OCI-LY1 (cell line): ENCODE measurements at regions not wholly inside any gene's neighbourhood (a gene's known extent, or its start where the extent isn't known, plus 50 kb on each side); places are given as distances from the start of the nearest gene placed in this dataset.

Source experiments
- H2AFZ ChIP-seq: fragments of 200-600 bp; sonication (generic), shearing (Covaris generic); 2 replicates; pipeline ENCODE4 v1.6.0; 2014; ENCODE audit warnings: antibody characterized with exemption, mild to moderate bottlenecking, low read length
- H3F3A ChIP-seq: fragments of 200-600 bp; sonication (generic), shearing (Covaris generic); 2 replicates; pipeline ENCODE4 v1.6.0; 2014; ENCODE audit warnings: mild to moderate bottlenecking, antibody characterized with exemption, low read length, moderate library complexity; ENCODE audit not compliant: insufficient read depth
- H3K27ac ChIP-seq: fragments of 200-600 bp; sonication (generic); 2 replicates; pipeline ENCODE4 v1.5.1; 2014; ENCODE audit warnings: low read length, mixed run types, mild to moderate bottlenecking, low read depth; ENCODE audit not compliant: poor library complexity, severe bottlenecking
- H3K27me3 ChIP-seq: fragments of 200-600 bp; sonication (generic); 2 replicates; pipeline ENCODE4 v1.6.0; 2014; ENCODE audit warnings: antibody characterized with exemption, mild to moderate bottlenecking, low read length, moderate library complexity; ENCODE audit not compliant: insufficient read depth
- H3K36me3 ChIP-seq: fragments of 200-600 bp; sonication (generic); 2 replicates; pipeline ENCODE4 v1.6.1; 2014; ENCODE audit warnings: mild to moderate bottlenecking, antibody characterized with exemption, low read length, moderate library complexity, mixed read lengths; ENCODE audit not compliant: insufficient read depth
- H3K4me1 ChIP-seq: fragments of 200-600 bp; sonication (generic); 2 replicates; pipeline ENCODE4 v1.5.1; 2014; ENCODE audit warnings: mild to moderate bottlenecking, low read length, moderate library complexity; ENCODE audit not compliant: insufficient read depth, severe bottlenecking
- H3K4me2 ChIP-seq: fragments of 200-600 bp; sonication (generic), shearing (Covaris generic); 2 replicates; pipeline ENCODE4 v1.6.1; 2014; ENCODE audit warnings: low read length
- H3K4me3 ChIP-seq: fragments of 200-600 bp; sonication (generic); 2 replicates; pipeline ENCODE4 v1.5.1; 2014; ENCODE audit warnings: low read length, low read depth, mild to moderate bottlenecking, mixed read lengths; ENCODE audit not compliant: poor library complexity, severe bottlenecking
- H3K79me2 ChIP-seq: fragments of 200-600 bp; shearing (Covaris generic); 2 replicates; pipeline ENCODE4 v1.6.1; 2016; ENCODE audit warnings: mixed run types, low read length, mixed read lengths; ENCODE audit not compliant: insufficient read depth
- H3K9ac ChIP-seq: fragments of 200-600 bp; sonication (generic), shearing (Covaris generic); 2 replicates; pipeline ENCODE4 v1.6.1; 2014; ENCODE audit warnings: mild to moderate bottlenecking, low read length, mixed read lengths
- H3K9me2 ChIP-seq: fragments of 200-600 bp; sonication (generic), shearing (Covaris generic); 2 replicates; pipeline ENCODE4 v1.6.1; 2014; ENCODE audit warnings: low read depth, mild to moderate bottlenecking, low read length, mixed read lengths
- H3K9me3 ChIP-seq: fragments of 200-600 bp; shearing (Covaris generic); 2 replicates; pipeline ENCODE4 v1.6.1; 2014; ENCODE audit warnings: low read length, mixed read lengths
- H4K20me1 ChIP-seq: fragments of 200-600 bp; sonication (generic), shearing (Covaris generic); 2 replicates; pipeline ENCODE4 v1.6.0; 2016; ENCODE audit warnings: mild to moderate bottlenecking, low read length; ENCODE audit not compliant: insufficient read depth
- CTCF ChIP-seq: fragments of 200-600 bp; sonication (generic), shearing (Covaris generic); IDR thresholded peaks from 2 replicates; pipeline ENCODE4 v1.5.1; 2017; ENCODE audit warnings: mild to moderate bottlenecking, antibody characterized with exemption, low read length, moderate library complexity, mixed read lengths
- EZH2 ChIP-seq: fragments of 200-600 bp; sonication (generic), shearing (Covaris generic); IDR thresholded peaks from 2 replicates; pipeline ENCODE4 v1.8.0; 2017; ENCODE audit warnings: borderline replicate concordance, mixed run types, mild to moderate bottlenecking, antibody characterized with exemption, low read length, moderate library complexity, mixed read lengths

GRCh38 chr12:75936515-75937440 lies 94.8 kb downstream of the PHLDA1 start:
- no peaks in the 10 kb centered on the region for H3K79me2 ChIP-seq
- TF ChIP-seq EZH2 (no peak), CTCF (no peak)
- H3K36me3 ChIP-seq = no peaks in the 10 kb centered on the region
- no peak overlapping the region for H3K4me3 ChIP-seq
- H3K9me3 ChIP-seq = no peaks in the 10 kb centered on the region
- H3K9ac ChIP-seq = no peak overlapping the region
- H3K27me3 ChIP-seq = no peaks in the 10 kb centered on the region
- H3K4me1 ChIP-seq = no peaks in the 10 kb centered on the region
- H3K4me2 ChIP-seq = no peak overlapping the region
- H4K20me1 ChIP-seq = no peaks in the 10 kb centered on the region
- H3F3A ChIP-seq = no peaks in the 10 kb centered on the region
- no peaks in the 10 kb centered on the region for H3K9me2 ChIP-seq
- H2AFZ ChIP-seq = no peak overlapping the region
- no peak overlapping the region for H3K27ac ChIP-seq

GRCh38 chr12:75935539-75936242 lies 95.9 kb downstream of the PHLDA1 start:
- Histone ChIP-seq H3K36me3 (no peaks in the 10 kb centered on the region), H3K4me1 (no peaks in the 10 kb centered on the region), H3K27ac (no peak overlapping the region)

GRCh38 chr12:75933101-75933500 lies 98.5 kb downstream of the PHLDA1 start:
- Histone ChIP-seq H3K4me3 (no peak overlapping the region), H3K36me3 (no peaks in the 10 kb centered on the region), H3K79me2 (no peaks in the 10 kb centered on the region), H2AFZ (no peak overlapping the region), H3F3A (no peaks in the 10 kb centered on the region), H4K20me1 (no peaks in the 10 kb centered on the region), H3K9ac (no peak overlapping the region), H3K9me2 (no peaks in the 10 kb centered on the region), H3K4me1 (no peaks in the 10 kb centered on the region), H3K27me3 (no peaks in the 10 kb centered on the region), H3K9me3 (no peaks in the 10 kb centered on the region), H3K27ac (no peak overlapping the region), H3K4me2 (no peak overlapping the region)
- TF ChIP-seq CTCF (no peak), EZH2 (no peak)

More at GRCh38 chr12:75935539-75936242, 95.9 kb downstream of the PHLDA1 start:
- Histone ChIP-seq H3F3A (no peaks in the 10 kb centered on the region), H3K27me3 (no peaks in the 10 kb centered on the region), H3K79me2 (no peaks in the 10 kb centered on the region), H3K9me2 (no peaks in the 10 kb centered on the region), H3K4me2 (no peak overlapping the region), H3K4me3 (no peak overlapping the region), H3K9me3 (no peaks in the 10 kb centered on the region), H2AFZ (no peak overlapping the region), H4K20me1 (no peaks in the 10 kb centered on the region), H3K9ac (no peak overlapping the region)
- TF ChIP-seq EZH2 (no peak), CTCF (no peak)
